ENCODE measurements at regions not wholly inside any gene's neighbourhood (a gene's known extent, or its start where the extent isn't known, plus 50 kb on each side); places are given as distances from the start of the nearest gene placed in this dataset.
"Not testable (repeated sequence)": the region's sequence is repeated elsewhere in the genome, so short reads cannot be mapped to it uniquely, and the experiment has no call there.

DNA sequence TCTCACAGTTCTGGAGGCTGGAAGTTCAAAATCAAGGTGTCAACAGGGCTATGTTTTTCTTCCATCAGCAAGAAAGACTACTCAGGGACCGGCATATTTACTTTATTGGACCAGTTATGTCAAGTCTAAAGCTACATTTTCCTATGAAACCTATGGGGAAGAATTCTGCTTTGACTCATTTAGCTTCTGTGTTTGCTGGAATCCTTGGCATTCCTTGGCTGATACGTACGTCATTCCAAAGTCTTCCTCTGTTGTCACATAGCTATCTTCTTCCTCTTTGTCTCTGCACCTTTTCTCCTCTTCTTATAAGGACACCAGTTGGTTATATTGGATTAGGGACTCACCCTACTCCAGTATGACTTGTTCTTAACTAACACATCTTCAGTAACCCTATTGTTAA is 137.4 kb upstream of the FBXO11 start:
- no peak for DNase-seq (ENCODE audit: low read depth, low spot score)

DNA sequence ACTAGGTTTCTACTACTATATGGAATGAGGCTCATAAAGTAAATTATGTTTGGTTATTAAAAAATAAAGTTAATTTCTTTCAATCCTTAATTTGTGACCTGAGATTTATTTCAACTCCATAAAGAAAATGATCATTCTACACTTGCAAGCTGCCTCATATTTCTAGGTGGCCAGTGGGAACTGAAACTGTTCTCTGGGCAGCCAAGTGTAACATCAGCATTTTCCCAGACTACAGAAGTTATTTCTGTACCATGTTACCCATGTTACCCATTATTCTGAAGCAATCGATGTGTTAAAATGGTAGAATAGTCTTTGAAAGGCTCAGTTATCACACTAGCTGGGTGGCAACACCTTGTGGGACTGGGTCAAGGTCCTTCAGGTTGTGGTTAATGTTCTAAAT is 139.3 kb upstream of the FBXO11 start:
- no peak for DNase-seq (ENCODE audit: low read depth, low spot score)

DNA sequence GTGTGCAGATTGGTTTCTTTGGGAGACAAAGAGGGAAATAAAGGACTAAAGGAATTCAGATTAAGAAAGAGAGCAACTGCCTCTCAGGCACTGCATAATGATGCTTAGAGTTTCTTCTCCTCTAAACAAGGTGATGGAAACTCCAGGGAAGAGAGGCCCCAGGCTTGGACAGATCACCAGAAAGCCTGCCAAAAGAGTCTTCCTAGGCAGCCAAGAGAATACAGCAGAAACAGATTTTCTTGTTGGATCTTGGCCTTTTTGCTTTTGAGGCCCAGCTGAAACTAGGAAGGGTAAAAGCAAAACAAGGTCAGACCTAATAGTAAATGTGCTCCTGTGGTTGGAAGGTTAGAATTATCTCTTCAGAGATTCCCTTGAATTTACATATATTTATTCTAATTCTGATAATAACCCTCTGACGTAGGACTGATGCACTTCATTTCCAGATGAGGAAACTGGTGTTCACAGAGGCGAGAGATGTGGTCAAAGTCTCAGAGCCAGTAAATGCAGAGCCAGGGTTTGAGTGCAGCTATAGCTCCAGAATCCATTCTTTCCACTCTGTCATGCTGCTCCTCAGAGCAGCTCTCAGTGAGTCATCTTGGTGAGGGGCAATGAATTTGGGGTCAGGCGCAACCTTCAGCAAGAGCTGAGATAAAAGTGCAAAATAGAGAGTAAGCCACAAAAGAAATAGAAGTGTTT is 142.3 kb upstream of the FBXO11 start:
- DNase-seq (ENCODE audit: low read depth, low spot score): no peak

DNA sequence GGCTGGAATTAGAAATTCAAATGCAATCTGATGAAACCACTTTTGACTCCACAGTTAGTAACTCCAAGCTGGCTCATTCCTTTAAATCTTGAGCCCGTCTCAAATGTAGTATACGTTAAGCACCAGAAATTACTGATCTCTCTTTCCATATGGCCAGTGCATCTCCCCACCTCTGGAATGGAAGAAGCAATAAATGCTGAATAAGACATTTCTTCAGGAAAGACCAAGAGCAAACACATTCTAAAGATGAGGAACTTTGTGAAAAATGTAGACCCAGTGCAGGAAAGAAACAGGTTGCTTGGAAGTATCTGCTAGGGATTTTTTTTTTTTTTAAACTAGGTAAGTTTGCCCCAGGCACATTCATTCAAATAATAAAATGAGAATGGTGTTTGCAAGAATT is 143.1 kb upstream of the FBXO11 start:
- DNase-seq (ENCODE audit: low read depth, low spot score): no peak

DNA sequence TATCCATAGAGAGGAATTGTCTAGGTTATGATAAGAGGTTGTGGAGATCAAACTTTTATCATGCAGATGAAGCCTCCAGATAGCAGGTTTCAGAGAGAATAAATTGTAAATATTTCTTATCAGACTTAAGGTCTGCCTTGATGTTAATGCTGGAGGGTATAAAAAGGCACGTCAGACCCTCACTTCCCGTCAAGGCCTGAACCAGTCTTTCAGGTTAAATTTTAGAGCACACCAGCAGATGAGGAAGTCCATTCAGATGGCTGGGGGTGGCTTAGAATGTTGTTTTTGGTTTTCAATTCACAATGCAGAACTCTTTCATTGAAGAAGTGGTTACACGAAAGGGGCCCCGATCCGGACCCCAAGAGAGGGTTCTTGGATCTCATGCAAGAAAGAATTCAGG is 144.4 kb upstream of the FBXO11 start:
- no peak for DNase-seq (ENCODE audit: low read depth, low spot score)

DNA sequence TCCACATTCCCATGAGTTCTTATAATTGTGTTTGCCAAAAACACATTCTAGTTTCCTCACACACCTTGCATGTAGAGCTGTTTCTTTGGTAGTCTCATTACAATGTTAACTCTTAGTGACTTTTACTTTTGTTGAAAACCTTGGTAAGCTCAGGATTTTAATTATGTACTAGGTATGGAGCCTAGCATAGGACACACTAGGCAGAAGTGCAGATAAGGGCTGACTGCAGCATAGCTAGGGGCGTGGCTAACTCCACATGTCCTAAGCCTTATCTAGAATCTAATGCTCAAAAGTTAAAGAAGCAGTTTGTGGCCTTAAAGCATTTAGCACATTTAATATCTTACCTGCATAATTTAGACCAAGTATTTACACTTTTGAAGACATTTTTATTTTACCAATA is 153.7 kb upstream of the FBXO11 start:
- no peak for DNase-seq (ENCODE audit: low read depth, low spot score)

DNA sequence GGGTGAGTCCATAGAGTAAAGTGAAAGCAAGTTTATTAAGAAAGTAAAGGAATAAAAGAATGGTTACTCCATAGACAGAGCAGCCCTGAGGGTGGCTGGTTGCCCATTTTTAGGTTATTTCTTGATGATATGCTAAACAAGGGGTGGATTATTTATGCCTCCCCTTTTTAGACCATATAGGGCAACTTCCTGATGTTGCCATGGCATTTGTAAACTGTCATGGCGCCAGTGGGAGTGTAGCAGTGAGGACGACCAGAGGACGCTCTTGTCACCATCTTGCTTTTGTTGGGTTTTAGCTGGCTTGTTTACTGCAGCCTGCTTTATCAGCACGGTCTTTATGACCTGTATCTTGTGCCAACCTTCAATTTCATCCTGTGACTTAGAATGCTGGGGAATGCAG is 155.4 kb upstream of the FBXO11 start:
- DNase-seq (ENCODE audit: low read depth, low spot score): not testable (repeated sequence)

DNA sequence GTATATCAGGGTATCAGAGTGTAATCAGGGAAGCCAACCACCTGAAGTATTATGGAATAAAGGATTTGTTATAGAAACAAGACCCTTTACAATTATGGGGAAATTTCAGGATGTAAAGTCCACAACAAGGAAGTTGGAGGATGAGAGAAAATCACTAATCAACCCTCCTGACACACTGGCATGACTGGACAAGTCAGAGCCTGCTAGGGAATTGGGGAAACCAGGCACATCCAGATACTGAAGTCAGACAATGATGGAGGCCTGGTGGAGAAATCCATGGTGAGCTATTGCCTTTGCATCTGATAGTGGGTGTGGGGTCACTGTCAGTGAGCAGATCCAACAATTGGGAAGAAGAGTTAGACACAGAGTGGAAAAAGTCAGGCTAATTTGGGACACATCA is 158.8 kb upstream of the FBXO11 start:
- DNase-seq (ENCODE audit: low read depth, low spot score): no peak

DNA sequence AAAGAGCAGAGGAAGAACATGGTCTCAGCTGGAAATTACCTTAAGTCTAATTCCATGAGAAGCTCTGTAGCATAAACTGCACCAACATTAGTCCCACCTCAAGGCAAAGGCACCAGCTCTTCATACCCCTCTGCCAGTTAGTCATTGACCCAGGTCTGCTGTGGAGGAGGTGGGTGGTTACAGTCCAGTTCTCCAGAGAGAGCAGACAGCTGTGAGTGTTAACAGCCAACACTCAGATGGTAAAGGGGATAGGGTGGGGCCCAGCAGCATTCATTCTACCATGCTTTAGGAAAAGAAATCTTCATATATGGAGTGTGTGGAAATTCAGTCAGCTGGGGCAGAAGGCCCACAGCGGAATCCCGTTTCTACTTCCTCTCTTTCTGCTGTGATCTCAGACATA is 159.7 kb upstream of the FBXO11 start:
- DNase-seq (ENCODE audit: low read depth, low spot score): no peak

DNA sequence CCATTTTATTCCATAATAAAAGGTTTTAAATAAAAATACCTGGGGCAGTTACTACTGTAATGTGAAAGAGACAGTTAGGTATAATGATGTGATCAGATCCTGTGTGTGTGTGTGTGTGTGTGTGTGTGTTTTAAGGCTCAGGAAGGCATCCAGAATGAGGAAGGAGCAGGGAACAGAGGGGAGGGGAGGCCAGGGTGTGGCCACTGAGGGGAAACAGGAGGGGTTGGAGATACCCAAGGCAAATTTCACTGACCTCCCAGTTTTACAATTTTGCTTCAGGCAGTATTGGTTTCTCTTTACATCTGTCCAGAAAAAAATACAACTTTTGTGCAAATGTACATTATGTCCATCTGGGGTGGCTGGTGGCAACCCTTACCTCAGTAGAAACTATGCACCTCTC is 163.5 kb upstream of the FBXO11 start:
- DNase-seq (ENCODE audit: low read depth, low spot score): no peak

DNA sequence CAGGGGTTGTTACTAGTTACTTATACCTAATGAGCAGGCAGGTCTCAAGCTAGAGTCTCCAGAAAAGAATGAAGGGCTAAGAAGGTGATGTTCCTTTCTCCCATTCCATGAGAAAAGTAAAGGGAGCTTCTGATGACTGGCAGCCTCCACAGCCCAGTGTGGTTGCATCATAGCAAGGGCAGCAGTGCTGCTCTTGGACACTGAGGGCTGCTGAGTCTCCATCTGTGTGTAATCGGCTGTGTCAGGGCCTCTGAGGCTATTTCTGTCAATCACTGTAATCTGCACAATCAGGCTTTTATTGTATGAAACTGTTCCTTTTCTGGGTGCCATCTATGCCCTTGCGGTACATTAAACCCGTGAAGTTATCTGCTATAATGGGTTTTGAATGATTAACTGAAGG is 164.1 kb upstream of the FBXO11 start:
- DNase-seq (ENCODE audit: low read depth, low spot score): no peak

DNA sequence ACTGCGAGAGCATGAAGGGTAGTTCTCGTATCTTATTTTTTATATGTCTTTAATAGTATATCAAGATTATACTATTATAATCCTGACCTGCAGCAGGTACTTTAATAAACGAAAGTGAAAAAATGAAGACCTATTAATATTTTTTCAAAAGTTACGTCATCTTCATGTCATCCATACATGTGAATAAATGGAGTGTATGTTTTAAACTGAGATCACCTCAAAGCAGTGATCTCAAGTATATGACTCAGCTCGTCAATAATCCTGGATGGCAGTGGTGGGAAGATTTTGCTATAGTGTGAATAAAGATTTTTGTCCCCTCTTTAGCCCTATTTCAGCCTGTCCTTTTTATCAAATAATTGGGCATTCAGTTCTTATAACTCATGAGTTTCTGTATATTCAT is 166.3 kb upstream of the FBXO11 start:
- no peak for DNase-seq (ENCODE audit: low read depth, low spot score)

DNA sequence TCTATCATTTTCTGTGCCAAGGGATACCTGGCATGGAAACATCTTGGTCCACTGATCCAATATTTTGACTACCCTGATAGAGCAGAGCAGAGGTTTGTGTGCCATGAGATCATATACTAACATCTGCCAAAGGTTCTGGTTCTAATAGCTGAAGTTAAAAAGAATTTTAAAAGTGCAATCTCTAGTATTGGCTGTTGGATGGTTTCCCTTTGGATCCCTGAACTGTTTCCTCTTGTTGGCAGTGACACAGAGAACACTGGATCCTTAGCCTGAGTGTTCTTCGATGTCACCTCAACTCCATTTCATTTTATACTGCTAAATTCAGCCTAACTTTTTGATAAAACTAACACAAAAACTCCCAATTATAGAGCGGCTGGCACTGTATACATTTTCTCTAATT is 169.3 kb upstream of the FBXO11 start:
- DNase-seq (ENCODE audit: low read depth, low spot score): no peak

DNA sequence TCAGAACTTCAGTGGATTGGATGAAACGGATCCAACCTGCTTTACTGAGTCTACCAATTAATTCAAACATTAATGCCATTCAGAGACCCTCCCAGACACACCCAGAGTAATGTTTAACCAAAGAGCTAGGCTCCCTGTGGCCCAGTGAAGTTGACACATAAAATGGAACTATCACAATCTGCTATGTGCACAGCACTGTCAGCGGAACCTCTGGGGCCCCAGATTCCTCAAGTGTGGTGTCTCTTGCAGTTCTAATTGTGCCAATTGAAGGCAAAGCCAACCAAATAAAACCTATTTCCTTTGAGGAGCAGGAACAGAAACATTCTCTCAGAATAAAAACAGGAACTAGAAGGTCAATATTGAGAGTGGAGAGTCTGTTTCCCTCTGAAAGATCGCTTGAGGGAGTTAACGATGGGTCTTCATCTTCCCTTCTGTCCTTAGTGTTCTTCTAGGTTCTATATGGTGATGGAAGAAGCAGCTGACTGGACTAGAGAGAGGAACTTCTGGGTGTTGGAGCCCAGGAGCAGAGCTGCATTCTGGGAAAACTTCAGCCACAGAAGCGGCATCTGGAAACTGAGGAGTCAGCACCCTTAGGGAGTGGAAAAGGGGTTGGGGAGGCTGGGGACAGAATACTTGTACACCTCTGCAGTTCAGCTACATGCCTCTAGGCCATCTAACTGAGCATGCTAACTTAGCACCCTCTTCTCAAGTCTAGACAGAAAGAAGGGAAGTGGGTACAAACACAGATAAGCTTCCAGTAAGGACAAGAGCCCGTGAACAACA is 174.4 kb upstream of the FBXO11 start:
- no peak for DNase-seq (ENCODE audit: low read depth, low spot score)

DNA sequence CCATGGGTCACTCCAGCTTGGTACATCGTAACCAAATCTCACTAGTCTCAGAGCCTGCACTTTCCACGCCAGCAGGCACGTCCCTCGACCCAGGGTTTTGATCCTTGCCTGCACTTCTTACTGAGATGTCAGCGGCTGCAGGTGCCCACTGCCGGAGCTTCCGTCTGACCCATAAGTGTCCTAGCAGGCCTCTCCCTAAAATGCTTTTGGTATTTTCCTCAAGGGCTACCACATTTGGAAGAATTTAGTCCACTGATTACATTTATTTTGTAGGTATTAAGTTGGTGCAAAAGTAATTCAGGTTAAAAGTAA is 175.0 kb upstream of the FBXO11 start:
- no peak for DNase-seq (ENCODE audit: low read depth, low spot score)

DNA sequence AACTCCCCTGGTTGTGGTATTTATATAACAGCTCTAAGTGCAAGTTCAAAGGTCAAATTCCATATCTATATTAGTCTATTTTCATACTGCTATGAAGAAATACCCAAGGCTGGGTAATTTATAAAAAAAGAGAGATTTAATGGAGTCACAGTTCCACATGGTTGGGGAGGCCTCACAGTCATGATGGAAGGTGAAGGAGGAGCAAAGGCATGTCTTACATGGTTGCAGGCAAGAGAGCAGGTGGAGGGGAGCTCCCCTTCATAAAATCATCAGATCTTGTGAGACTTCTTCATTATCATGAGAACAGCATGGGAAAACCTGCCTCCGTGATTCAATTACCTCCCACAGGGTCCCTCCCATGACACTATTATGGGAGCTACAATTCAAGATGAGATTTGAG is 179.6 kb upstream of the FBXO11 start:
- no peak for DNase-seq (ENCODE audit: low read depth, low spot score)

DNA sequence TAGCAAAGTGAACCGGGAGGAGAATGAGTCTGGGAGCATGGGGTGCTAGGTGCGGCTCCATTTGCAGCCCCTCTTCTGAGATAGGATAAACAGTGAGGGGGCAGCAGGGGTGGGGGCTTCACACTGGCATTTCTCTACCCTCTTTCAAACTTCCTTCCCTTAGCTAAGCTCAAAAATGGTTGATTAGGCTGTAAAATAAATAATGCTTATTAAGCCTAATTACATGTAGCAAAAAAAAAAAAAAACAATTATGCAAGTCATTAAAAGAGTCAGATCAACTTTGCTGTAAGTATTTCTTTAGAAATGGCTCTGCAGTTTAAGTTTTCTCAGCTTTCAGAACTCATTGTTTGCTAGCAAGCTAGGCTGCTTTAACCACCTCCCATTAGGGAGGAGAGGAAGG is 182.7 kb upstream of the FBXO11 start:
- DNase-seq (ENCODE audit: low read depth, low spot score): no peak

DNA sequence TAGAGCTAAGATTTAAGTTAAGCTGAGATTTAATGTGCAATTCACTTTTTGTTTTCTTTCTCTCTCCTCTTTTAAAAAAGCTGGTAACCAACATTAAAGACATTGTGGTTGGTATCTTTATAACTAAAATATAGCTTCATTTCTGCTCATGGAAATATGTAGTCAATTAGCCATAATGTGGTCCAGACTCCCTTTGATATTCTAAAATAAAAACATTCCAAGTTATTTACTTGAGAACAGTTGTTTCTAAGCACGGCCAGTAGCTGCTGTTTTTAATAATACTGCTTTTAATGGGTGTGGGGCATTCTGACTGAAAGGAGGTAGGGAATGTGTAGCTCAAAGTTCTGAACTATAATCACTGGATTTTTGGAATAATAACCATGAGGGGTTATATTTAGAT is 183.3 kb upstream of the FBXO11 start:
- no peak for DNase-seq (ENCODE audit: low read depth, low spot score)

DNA sequence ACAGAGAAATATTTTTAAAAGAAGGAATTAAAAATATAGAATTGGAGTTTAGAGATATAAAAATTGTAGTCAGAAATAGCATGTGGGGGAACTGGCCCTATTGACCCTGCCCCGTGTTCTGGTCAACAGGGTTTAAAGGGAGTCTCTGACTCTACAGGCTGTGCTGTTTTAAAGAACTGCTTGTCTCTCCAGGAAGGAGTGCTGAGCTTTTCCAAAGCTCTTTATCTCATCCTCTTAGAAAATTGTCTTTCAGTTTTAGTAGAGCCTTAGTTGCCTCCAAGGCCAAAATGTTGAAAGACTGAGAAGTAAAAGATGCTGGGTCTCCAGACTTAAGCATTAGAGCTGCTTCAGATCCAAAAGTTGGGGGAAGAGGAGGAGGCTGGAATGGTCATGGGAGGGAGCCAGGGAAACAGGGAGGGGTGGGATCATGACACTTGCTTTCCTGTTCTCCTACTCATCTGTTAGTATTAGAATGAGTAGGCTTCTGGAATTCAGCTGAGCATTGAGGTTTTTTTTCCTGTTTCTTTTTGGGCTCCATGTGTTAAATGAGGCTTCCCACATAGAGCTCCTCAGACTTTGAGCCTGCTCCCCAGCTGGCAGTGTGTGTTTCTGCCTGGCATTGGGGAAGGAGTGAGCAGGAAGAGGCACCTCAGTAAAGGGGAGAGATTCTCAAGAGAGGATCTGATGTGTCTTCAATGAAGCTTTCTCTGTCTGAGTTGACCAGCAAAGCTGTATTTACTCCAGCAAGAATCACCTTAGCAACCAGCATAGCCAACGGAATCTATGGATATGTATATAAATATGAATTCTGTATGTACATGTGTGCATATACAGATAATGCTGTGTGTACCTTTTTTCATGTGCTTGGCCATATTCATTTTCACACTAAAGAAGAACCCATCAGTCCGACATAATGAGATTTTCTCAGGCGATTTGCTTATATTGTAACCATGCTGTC is 186.8 kb upstream of the FBXO11 start:
- DNase-seq (ENCODE audit: low read depth, low spot score): no peak

DNA sequence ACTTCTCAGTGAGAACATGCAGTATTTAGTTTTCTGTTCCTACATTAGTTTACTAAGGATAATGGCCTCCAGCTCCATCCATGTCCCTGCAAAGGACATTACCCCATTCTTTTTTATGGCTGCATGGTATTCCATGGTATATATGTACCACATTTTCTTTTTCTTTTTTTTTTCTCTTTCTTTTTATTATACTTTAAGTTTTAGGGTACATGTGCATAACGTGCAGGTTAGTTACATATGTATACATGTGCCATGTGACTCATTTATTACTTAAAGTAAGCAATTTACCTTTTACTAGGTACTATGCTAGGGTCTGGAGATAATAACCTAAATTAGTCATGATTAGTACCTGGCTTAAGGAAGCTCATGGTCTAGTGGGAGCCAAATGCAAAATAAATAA is 190.5 kb upstream of the FBXO11 start:
- not testable (repeated sequence) for DNase-seq (ENCODE audit: low read depth, low spot score)

DNA sequence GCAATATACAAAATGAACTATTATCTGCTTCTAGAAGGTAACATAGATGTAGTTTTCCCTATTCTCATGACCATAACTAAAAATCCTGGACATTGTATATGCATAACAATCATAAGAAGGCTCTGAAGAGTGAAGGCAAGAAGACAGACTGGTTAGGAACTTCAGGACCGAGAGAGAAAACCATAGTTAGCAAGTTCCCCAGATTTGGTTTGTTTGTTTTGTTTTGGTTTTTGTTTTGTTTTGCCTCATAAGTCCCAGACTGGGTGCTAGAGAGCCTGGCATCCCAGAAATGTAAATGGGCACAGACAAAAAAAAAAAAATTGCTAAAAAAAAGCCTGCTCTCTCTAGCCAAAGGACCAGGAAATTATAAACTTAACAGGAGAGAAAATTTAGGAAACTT is 192.2 kb upstream of the FBXO11 start:
- DNase-seq (ENCODE audit: low read depth, low spot score): no peak

DNA sequence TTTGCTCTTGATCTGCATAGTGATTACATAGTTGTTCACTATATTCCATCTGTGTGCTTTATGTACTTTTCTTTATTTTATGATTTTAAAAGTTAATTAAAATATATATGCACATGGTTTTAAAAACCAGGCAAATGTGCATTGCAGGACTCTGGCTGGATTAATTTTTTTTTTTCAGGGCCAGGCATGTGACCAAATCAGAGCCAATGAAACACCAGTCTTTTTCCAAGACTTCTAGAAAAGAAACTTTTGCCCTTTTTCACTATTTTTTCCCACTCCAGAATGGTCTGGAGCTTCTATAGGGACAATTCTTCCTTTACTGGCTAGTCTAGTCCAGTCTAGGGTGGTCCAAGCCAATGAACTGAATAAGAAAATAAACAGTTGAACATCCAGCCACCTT is 198.1 kb upstream of the FBXO11 start:
- DNase-seq (ENCODE audit: low read depth, low spot score): no peak

DNA sequence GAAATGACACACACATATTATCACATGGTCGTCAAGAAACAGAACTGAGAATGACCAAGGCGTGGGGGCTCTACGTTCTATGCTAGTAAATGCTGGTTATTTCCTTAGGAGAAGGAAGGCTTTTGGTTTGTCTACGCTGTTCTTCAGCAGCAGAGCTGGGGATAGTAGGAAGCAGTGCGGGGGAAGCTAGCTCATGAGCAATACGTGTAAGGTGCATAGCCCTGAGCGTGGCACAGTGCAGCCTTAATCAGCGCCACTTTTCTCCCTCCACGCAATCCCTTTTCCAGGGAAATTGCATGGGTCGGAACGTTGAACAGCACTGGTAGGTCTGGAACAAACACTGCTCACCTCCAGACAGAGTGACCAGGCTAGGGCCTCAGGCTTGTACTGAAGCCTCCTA is 199.6 kb upstream of the FBXO11 start:
- no peak for DNase-seq (ENCODE audit: low read depth, low spot score)

All from brain pericyte (primary cell).